SJSA1 (cell line): ENCODE measurements at regions not wholly inside any gene's neighbourhood (a gene's known extent, or its start where the extent isn't known, plus 50 kb on each side); places are given as distances from the start of the nearest gene placed in this dataset.

Experiments used
- DNase-seq, 2 experiments: peaks; one replicate each; pipeline ENCODE4 v3.0.0-alpha.2; 2015 to 2020; ENCODE audit warnings: low spot score in 2 of 2, low read depth in 1 of 2
- H3K27ac ChIP-seq: fragments of 250-450 bp; sonication (Bioruptor Pico); 2 replicates; pipeline ENCODE4 v1.5.1; 2020; ENCODE audit warnings: mild to moderate bottlenecking, moderate library complexity
- H3K27me3 ChIP-seq: fragments of 250-450 bp; sonication (Bioruptor Pico); replicated peaks from 2 replicates; pipeline ENCODE4 v1.5.1; 2020; ENCODE audit warnings: mild to moderate bottlenecking, moderate library complexity
- H3K36me3 ChIP-seq: fragments of 250-450 bp; sonication (Bioruptor Pico); 2 replicates; pipeline ENCODE4 v1.5.1; 2020; ENCODE audit warnings: mild to moderate bottlenecking
- H3K4me1 ChIP-seq: fragments of 250-450 bp; sonication (Bioruptor Pico); replicated peaks from 2 replicates; pipeline ENCODE4 v1.6.1; 2021; ENCODE audit warnings: mild to moderate bottlenecking
- H3K4me3 ChIP-seq: fragments of 250-450 bp; sonication (Bioruptor Pico); 2 replicates; pipeline ENCODE4 v1.5.1; 2020; ENCODE audit warnings: mild to moderate bottlenecking
- H3K9me3 ChIP-seq: fragments of 250-450 bp; sonication (Bioruptor Pico); replicated peaks from 2 replicates; pipeline ENCODE4 v1.5.1; 2020; ENCODE audit warnings: mild to moderate bottlenecking

GRCh38 chr14:104286086-104286485 is 147.7 kb downstream of the KIF26A start:
- Histone ChIP-seq H3K27ac (no peak overlapping the region), H3K27me3 (no peaks in the 10 kb centered on the region), H3K9me3 (no peaks in the 10 kb centered on the region), H3K4me1 (no peaks in the 10 kb centered on the region), H3K36me3 (no peaks in the 10 kb centered on the region), H3K4me3 (no peak overlapping the region)
- DNase-seq: no peak

DNA sequence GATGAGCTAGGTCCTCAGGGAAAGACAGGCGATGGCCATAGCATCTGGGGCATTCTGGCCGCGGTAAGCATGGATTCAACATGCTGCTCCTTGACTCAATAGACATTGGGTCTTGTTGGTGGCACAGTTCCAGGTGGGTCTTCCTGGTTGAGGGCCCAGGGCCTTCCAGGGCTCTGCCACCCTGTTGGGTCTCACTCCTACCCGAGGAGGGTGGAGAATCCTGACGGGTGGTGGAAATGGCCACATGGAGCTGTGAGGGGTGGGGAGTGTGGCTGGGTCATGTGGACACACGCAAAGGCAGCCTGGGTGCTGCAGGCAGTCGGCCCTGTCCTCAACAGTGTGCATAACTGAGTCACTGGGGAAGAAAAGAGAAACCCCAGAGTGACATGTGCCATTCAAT is 148.1 kb downstream of the KIF26A start:
- Histone ChIP-seq H3K4me1 (no peaks in the 10 kb centered on the region), H3K27me3 (no peaks in the 10 kb centered on the region), H3K4me3 (no peak overlapping the region), H3K36me3 (no peaks in the 10 kb centered on the region), H3K9me3 (no peaks in the 10 kb centered on the region), H3K27ac (no peak overlapping the region)
- DNase-seq: no peak

GRCh38 chr14:104287301-104288009 is 149.1 kb downstream of the KIF26A start:
- no peaks in the 10 kb centered on the region for H3K9me3 ChIP-seq
- no peak for DNase-seq
- no peaks in the 10 kb centered on the region for H3K36me3 ChIP-seq
- H3K27me3 ChIP-seq: no peaks in the 10 kb centered on the region
- no peak overlapping the region for H3K27ac ChIP-seq
- H3K4me3 ChIP-seq: no peak overlapping the region
- H3K4me1 ChIP-seq: no peaks in the 10 kb centered on the region

- no peak for DNase-seq
- Histone ChIP-seq H3K27me3 (no peaks in the 10 kb centered on the region), H3K4me3 (no peak overlapping the region), H3K27ac (no peak overlapping the region), H3K36me3 (no peaks in the 10 kb centered on the region), H3K9me3 (no peaks in the 10 kb centered on the region), H3K4me1 (no peaks in the 10 kb centered on the region)
These were observed 149.9 kb downstream of the KIF26A start for GRCh38 chr14:104288272-104288671.

DNA sequence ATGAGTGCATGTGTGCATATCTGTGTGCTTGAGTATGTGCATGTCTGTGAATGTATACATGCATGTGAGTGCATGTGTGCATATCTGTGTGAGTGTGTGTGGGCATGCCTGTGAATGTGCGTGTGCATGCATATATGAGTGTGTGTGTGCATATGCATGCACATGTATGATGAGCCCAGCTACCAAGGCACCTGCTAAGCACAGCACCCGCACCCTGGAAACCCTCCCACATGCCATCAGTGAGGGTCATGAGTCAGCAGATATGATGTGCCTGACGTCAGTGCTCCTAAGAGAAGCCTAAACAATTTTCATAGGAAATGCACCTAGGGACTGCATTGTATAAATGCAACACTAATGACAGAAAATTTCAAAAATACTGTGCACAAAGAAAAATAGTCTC is 151.1 kb downstream of the KIF26A start:
- Histone ChIP-seq H3K27ac (no peak overlapping the region), H3K9me3 (no peaks in the 10 kb centered on the region), H3K4me3 (no peak overlapping the region), H3K36me3 (no peaks in the 10 kb centered on the region), H3K4me1 (no peaks in the 10 kb centered on the region), H3K27me3 (no peaks in the 10 kb centered on the region)
- DNase-seq: no peak

DNA sequence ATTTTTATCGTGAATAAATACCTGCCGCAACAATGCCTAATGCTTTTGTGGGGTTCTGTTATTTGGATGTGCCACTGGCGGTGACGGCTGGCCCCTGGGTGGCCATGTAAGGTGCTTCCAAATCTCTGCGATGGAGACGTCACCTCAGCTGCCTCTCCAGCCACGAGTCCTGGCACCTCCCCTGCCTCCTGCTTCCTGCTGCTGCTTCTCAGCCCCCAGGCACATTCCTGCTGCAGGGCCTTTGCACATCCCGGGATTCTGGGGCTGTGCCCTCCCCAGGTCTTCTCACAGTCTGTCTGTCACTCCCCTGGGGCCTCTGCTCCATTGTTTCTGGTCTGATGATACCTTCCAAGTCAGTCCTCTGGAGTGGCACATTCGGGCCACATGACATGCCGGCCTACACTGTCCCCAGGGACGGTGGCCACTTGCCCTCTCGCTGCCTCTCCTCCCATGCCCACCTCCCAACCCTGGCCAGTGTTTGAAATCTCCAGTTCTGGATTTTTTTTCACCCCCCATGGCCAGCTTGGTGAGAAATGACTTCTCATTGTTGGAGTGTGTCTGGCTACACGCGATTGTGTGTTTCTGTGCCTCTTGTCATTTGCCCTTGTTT is 151.8 kb downstream of the KIF26A start:
- Histone ChIP-seq H3K4me1 (no peaks in the 10 kb centered on the region), H3K27me3 (no peaks in the 10 kb centered on the region), H3K9me3 (no peaks in the 10 kb centered on the region), H3K36me3 (no peaks in the 10 kb centered on the region), H3K27ac (no peak overlapping the region), H3K4me3 (no peak overlapping the region)
- DNase-seq: no peak

GRCh38 chr14:104290756-104291122 is 152.4 kb downstream of the KIF26A start:
- Histone ChIP-seq H3K27ac (no peak overlapping the region), H3K36me3 (no peaks in the 10 kb centered on the region), H3K4me3 (no peak overlapping the region), H3K27me3 (no peaks in the 10 kb centered on the region), H3K4me1 (no peaks in the 10 kb centered on the region), H3K9me3 (no peaks in the 10 kb centered on the region)
- no peak for DNase-seq

DNA sequence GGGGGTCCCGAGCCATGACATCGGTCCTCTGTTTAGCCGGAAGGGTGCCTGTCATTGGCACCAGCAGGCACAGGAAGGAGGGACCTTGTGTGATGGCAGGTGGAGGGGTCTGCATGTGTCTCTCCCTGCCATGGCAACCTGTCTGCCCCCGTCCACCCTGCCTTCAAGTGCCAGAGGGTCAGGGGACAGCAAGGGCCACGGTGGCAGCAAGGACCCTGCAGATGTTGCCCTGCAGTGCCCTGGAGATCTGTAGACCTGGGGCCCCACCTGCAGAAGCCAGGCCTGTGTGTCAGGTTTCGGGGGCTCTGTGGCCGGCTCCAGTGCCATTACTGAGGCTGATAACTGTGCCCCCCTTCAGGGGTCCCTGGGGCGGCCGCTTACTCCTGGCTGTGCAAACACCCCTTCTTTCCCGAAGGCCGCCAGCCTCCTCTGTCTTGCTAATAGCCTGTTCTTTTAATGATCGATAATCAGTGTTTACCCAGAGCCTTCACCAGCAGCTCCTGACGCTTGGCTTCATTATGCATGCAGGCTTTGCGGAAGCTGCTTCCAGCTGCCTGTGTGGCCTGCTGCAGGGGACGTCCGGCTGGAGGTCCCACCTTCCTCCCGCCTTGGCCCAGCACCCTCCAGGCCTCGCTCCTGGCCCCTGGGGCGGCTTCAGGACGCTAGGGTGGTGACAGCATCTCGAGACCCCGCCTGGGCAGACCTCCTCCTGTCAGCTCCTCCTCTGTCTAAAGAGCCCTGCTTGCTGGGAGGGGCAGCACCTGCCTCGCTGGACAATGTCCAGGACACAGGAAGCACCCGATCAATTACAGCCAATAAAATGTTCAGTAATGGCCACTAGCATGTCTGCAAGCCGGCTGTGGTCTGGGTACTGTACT is 153.0 kb downstream of the KIF26A start:
- H3K27me3 ChIP-seq: no peaks in the 10 kb centered on the region
- no peak for DNase-seq
- H3K9me3 ChIP-seq: no peaks in the 10 kb centered on the region
- no peaks in the 10 kb centered on the region for H3K4me1 ChIP-seq
- H3K36me3 ChIP-seq: no peaks in the 10 kb centered on the region
- H3K27ac ChIP-seq: no peak overlapping the region
- no peak overlapping the region for H3K4me3 ChIP-seq

- no peak overlapping the region for H3K4me3 ChIP-seq
These were observed 153.9 kb downstream of the KIF26A start for GRCh38 chr14:104292084-104292970.

GRCh38 chr14:104293231-104293841 is 154.9 kb downstream of the KIF26A start:
- Histone ChIP-seq H3K9me3 (no peaks in the 10 kb centered on the region), H3K4me3 (no peak overlapping the region), H3K4me1 (no peaks in the 10 kb centered on the region), H3K36me3 (no peaks in the 10 kb centered on the region), H3K27ac (no peak overlapping the region), H3K27me3 (no peaks in the 10 kb centered on the region)
- no peak for DNase-seq

More at GRCh38 chr14:104292084-104292970, 153.9 kb downstream of the KIF26A start:
- H3K9me3 ChIP-seq: no peaks in the 10 kb centered on the region
- H3K27me3 ChIP-seq: no peaks in the 10 kb centered on the region
- no peaks in the 10 kb centered on the region for H3K4me1 ChIP-seq
- no peak for DNase-seq
- no peaks in the 10 kb centered on the region for H3K36me3 ChIP-seq
- no peak overlapping the region for H3K27ac ChIP-seq

- DNase-seq: no peak
- Histone ChIP-seq H3K9me3 (no peaks in the 10 kb centered on the region), H3K27me3 (no peaks in the 10 kb centered on the region), H3K36me3 (no peaks in the 10 kb centered on the region), H3K27ac (no peak overlapping the region), H3K4me3 (no peak overlapping the region), H3K4me1 (no peaks in the 10 kb centered on the region)
These were observed 155.7 kb downstream of the KIF26A start for GRCh38 chr14:104293851-104294627.

DNA sequence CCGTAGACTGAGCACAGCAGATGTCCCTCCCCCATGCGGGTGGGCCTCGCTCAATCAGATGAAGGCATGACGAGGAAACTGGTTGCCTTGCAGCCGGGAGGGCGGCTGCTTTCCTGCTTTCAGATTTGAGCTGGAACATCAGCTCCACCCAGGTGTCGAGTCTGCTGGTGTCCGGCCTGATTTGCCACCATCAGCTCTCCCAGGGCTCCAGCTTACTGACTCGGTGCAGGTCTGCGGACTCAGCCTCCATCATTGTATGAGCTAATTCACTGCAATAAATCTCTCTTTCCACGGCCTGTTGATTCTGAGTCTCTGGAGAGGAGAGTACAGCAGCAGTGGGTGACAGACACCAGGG is 156.2 kb downstream of the KIF26A start:
- H3K27ac ChIP-seq: no peak overlapping the region
- H3K9me3 ChIP-seq: no peaks in the 10 kb centered on the region
- no peak for DNase-seq
- H3K4me3 ChIP-seq: no peak overlapping the region
- no peaks in the 10 kb centered on the region for H3K27me3 ChIP-seq
- H3K4me1 ChIP-seq: no peaks in the 10 kb centered on the region
- no peaks in the 10 kb centered on the region for H3K36me3 ChIP-seq
